H9 (cell line): ENCODE measurements at regions not wholly inside any gene's neighbourhood (a gene's known extent, or its start where the extent isn't known, plus 50 kb on each side); places are given as distances from the start of the nearest gene placed in this dataset.

Experiments used
- DNase-seq: peaks from one replicate; pipeline ENCODE4 v3.0.0-alpha.2; 2017
- H2AFZ ChIP-seq: one replicate; pipeline ENCODE4 v1.6.1; 2013; ENCODE audit warnings: mild to moderate bottlenecking, low read length, control low read depth, moderate library complexity
- H2AK5ac ChIP-seq: 2 replicates; pipeline ENCODE4 v1.6.1; 2013; ENCODE audit warnings: low read length, control low read depth, mixed read lengths; ENCODE audit not compliant: insufficient read length
- H2BK120ac ChIP-seq: one replicate; pipeline ENCODE4 v1.6.1; 2013; ENCODE audit warnings: low read depth, mild to moderate bottlenecking, low read length, control low read depth, inconsistent platforms; ENCODE audit not compliant: poor library complexity, severe bottlenecking
- H2BK12ac ChIP-seq: 2 replicates; pipeline ENCODE4 v1.6.1; 2013; ENCODE audit warnings: low read length, control low read depth, mixed read lengths, low read depth; ENCODE audit not compliant: insufficient read length
- H2BK15ac ChIP-seq: 2 replicates; pipeline ENCODE4 v1.6.1; 2013; ENCODE audit warnings: low read depth, low read length, control low read depth
- H2BK20ac ChIP-seq: one replicate; pipeline ENCODE4 v1.6.1; 2013; ENCODE audit warnings: low read depth, mild to moderate bottlenecking, low read length, control low read depth, inconsistent platforms; ENCODE audit not compliant: poor library complexity, severe bottlenecking
- H2BK5ac ChIP-seq: 2 replicates; pipeline ENCODE4 v1.6.1; 2013; ENCODE audit warnings: low read length, control low read depth, mixed read lengths; ENCODE audit not compliant: insufficient read length
- H3K14ac ChIP-seq: 2 replicates; pipeline ENCODE4 v1.6.1; 2013; ENCODE audit warnings: low read length, control low read depth; ENCODE audit not compliant: insufficient read depth
- H3K18ac ChIP-seq: 2 replicates; pipeline ENCODE4 v1.6.1; 2013; ENCODE audit warnings: low read depth, mild to moderate bottlenecking, mixed read lengths, low read length, control low read depth; ENCODE audit not compliant: insufficient read length
- H3K23ac ChIP-seq: 2 replicates; pipeline ENCODE4 v1.6.1; 2013; ENCODE audit warnings: low read length, control low read depth, mixed read lengths, low read depth; ENCODE audit not compliant: insufficient read length
- H3K23me2 ChIP-seq: 2 replicates; pipeline ENCODE4 v1.6.1; 2013; ENCODE audit warnings: low read depth, mild to moderate bottlenecking, mixed read lengths, low read length, control low read depth; ENCODE audit not compliant: insufficient read length, poor library complexity, severe bottlenecking
- H3K27ac ChIP-seq: 2 replicates; pipeline ENCODE4 v1.5.1; 2013; ENCODE audit warnings: low read length, control low read depth, mixed read lengths, low read depth; ENCODE audit not compliant: insufficient read length
- H3K27me3 ChIP-seq: 2 replicates; pipeline ENCODE4 v1.6.1; 2013; ENCODE audit warnings: low read length, control low read depth, inconsistent platforms; ENCODE audit not compliant: insufficient read depth
- H3K4ac ChIP-seq: 2 replicates; pipeline ENCODE4 v1.6.1; 2013; ENCODE audit warnings: low read depth, mild to moderate bottlenecking, control low read depth, inconsistent platforms, low read length, moderate library complexity
- H3K4me1 ChIP-seq: 2 replicates; pipeline ENCODE4 v1.6.1; 2013; ENCODE audit warnings: low read length, control low read depth, inconsistent platforms; ENCODE audit not compliant: insufficient read depth
- H3K4me2 ChIP-seq: 2 replicates; pipeline ENCODE4 v1.6.1; 2013; ENCODE audit warnings: low read length, control low read depth, mixed read lengths; ENCODE audit not compliant: insufficient read length, insufficient read depth
- H3K56ac ChIP-seq: 2 replicates; pipeline ENCODE4 v1.6.1; 2013; ENCODE audit warnings: low read depth, mild to moderate bottlenecking, mixed read lengths, low read length, control low read depth; ENCODE audit not compliant: insufficient read length
- H3K79me1 ChIP-seq: 2 replicates; pipeline ENCODE4 v1.6.1; 2013; ENCODE audit warnings: low read depth, mild to moderate bottlenecking, moderate library complexity, low read length, control low read depth, inconsistent platforms; ENCODE audit not compliant: insufficient read depth, poor library complexity, severe bottlenecking
- H3K79me2 ChIP-seq: 2 replicates; pipeline ENCODE4 v1.6.1; 2013; ENCODE audit warnings: low read length, control low read depth, inconsistent platforms; ENCODE audit not compliant: insufficient read depth
- H3K9ac ChIP-seq: 2 replicates; pipeline ENCODE4 v1.6.1; 2013; ENCODE audit warnings: low read length, control low read depth, mixed read lengths; ENCODE audit not compliant: insufficient read length; ENCODE audit errors: extremely low read depth
- H3K9me3 ChIP-seq: one replicate; pipeline ENCODE4 v1.6.1; 2013; ENCODE audit warnings: low read depth, low read length, inconsistent platforms; ENCODE audit not compliant: control insufficient read depth
- H3T11ph ChIP-seq: one replicate; pipeline ENCODE4 v1.6.1; 2013; ENCODE audit warnings: mild to moderate bottlenecking, low read length, control low read depth, inconsistent platforms
- H4K20me1 ChIP-seq: one replicate; pipeline ENCODE4 v1.6.1; 2013; ENCODE audit not compliant: control insufficient read depth, insufficient read length, insufficient read depth
- H4K5ac ChIP-seq: 2 replicates; pipeline ENCODE4 v1.6.1; 2013; ENCODE audit warnings: low read depth, mild to moderate bottlenecking, mixed read lengths, low read length, control low read depth; ENCODE audit not compliant: insufficient read length
- H4K8ac ChIP-seq: replicated peaks from 2 replicates; pipeline ENCODE4 v1.6.1; 2013; ENCODE audit warnings: low read length, control low read depth, mixed read lengths, low read depth; ENCODE audit not compliant: insufficient read length
- H4K91ac ChIP-seq: 2 replicates; pipeline ENCODE4 v1.6.1; 2013; ENCODE audit warnings: low read depth, mild to moderate bottlenecking, moderate library complexity, mixed read lengths, low read length, control low read depth; ENCODE audit not compliant: insufficient read length
- H3K27ac Mint-ChIP-seq, 3 experiments: 2 replicates in 2 of 3; 3 replicates in 1 of 3; pipeline ENCODE4 v1.8.0; 2020 to 2021; ENCODE audit warnings: mixed read lengths in 3 of 3, mild to moderate bottlenecking in 1 of 3, moderate library complexity in 1 of 3
- H3K27me3 Mint-ChIP-seq: 2 replicates; pipeline ENCODE4 v1.8.0; 2021; ENCODE audit warnings: low read depth, mild to moderate bottlenecking, moderate library complexity, mixed read lengths
- H3K36me3 Mint-ChIP-seq, 3 experiments: 2 replicates in 2 of 3; 3 replicates in 1 of 3; pipeline ENCODE4 v1.8.0; 2020 to 2021; ENCODE audit warnings: low read depth in 3 of 3, mixed read lengths in 3 of 3; ENCODE audit not compliant: insufficient read depth in 1 of 3
- H3K4me1 Mint-ChIP-seq, 2 experiments: 2 replicates each; pipeline ENCODE4 v1.8.0; 2020; ENCODE audit warnings: mixed read lengths in 2 of 2
- H3K4me3 Mint-ChIP-seq, 2 experiments: 2 replicates in 1 of 2; 3 replicates in 1 of 2; pipeline ENCODE4 v1.8.0; 2020 to 2021; ENCODE audit warnings: mild to moderate bottlenecking in 2 of 2, mixed read lengths in 2 of 2, moderate library complexity in 1 of 2
- H3K9me3 Mint-ChIP-seq, 2 experiments: 2 replicates in 1 of 2; 3 replicates in 1 of 2; pipeline ENCODE4 v1.8.0; 2020; ENCODE audit warnings: mild to moderate bottlenecking in 2 of 2, mixed read lengths in 2 of 2, moderate library complexity in 1 of 2
- WGBS: extraction: QIAGEN DNeasy Blood & Tissue Kit; methylation state at CpG from one replicate; pipeline ENCODE4 v1.1.7; 2013; ENCODE audit warnings: missing lambda C conversion rate, low lambda C conversion rate, mixed read lengths; ENCODE audit not compliant: insufficient read length; ENCODE audit errors: extremely low coverage; 5-methylcytosine and 5-hydroxymethylcytosine counted together
- TF ChIP-seq, protein P1 (sequence below): fragments of 200-600 bp; sonication (generic); conservative IDR thresholded peaks from 3 replicates; pipeline ENCODE4 v1.8.0; 2021; ENCODE audit warnings: antibody characterized with exemption, mild to moderate bottlenecking

DNA sequence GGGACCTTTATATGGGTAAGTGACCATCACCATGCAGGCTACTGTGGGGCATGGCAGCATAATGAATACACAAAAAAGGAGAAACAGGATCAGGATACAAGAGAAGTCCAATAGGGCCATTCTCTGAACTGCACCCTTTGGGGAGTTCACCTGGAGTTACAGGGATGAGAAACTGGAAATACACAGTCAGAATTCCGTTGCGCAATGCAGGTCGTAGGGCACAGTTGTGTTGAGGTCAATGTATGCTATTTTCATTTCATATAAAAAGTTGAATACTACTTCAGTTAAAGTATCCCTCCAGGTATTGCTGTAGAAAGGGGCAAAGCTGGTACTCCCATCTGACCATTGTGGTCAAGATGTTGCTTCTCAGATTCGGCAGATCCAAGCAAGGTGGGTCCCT, 471.4 kb downstream of the DMRT2 start:
- Mint-ChIP-seq H3K36me3 (no peaks in the 10 kb centered on the region), H3K9me3 (peaks cover 8 to 58% of the 10 kb centered on the region in 2 experiments), H3K27me3 (no peaks in the 10 kb centered on the region), H3K27ac (no peak overlapping the region), H3K4me3 (no peak overlapping the region), H3K4me1 (no peaks in the 10 kb centered on the region)
- Histone ChIP-seq H2BK5ac (no peak overlapping the region), H2BK15ac (no peak overlapping the region), H3K4me2 (no peak overlapping the region), H4K91ac (no peak overlapping the region), H2BK12ac (no peak overlapping the region), H3K9me3 (peaks cover 7% of the 10 kb centered on the region), H2BK120ac (no peak overlapping the region), H3K79me2 (no peaks in the 10 kb centered on the region), H3K18ac (no peak overlapping the region), H2AFZ (no peak overlapping the region), H3K4ac (no peak overlapping the region), H3K27ac (no peak overlapping the region), H4K20me1 (no peaks in the 10 kb centered on the region), H3T11ph (no peak overlapping the region), H3K79me1 (no peaks in the 10 kb centered on the region), H3K9ac (no peak overlapping the region), H4K8ac (no peak overlapping the region), H3K14ac (no peak overlapping the region), H3K23ac (no peak overlapping the region), H3K27me3 (no peaks in the 10 kb centered on the region), H2AK5ac (no peak overlapping the region), H2BK20ac (no peak overlapping the region), H4K5ac (no peak overlapping the region), H3K56ac (no peak overlapping the region), H3K4me1 (no peaks in the 10 kb centered on the region), H3K23me2 (no peaks in the 10 kb centered on the region)
- DNase-seq = no peak
- no CpG with 5 or more reads among the region's 4 CpGs for WGBS
- TF ChIP-seq, protein P1, sequence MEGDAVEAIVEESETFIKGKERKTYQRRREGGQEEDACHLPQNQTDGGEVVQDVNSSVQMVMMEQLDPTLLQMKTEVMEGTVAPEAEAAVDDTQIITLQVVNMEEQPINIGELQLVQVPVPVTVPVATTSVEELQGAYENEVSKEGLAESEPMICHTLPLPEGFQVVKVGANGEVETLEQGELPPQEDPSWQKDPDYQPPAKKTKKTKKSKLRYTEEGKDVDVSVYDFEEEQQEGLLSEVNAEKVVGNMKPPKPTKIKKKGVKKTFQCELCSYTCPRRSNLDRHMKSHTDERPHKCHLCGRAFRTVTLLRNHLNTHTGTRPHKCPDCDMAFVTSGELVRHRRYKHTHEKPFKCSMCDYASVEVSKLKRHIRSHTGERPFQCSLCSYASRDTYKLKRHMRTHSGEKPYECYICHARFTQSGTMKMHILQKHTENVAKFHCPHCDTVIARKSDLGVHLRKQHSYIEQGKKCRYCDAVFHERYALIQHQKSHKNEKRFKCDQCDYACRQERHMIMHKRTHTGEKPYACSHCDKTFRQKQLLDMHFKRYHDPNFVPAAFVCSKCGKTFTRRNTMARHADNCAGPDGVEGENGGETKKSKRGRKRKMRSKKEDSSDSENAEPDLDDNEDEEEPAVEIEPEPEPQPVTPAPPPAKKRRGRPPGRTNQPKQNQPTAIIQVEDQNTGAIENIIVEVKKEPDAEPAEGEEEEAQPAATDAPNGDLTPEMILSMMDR = no peak
